HG02763 (cell line): ENCODE measurements at regions not wholly inside any gene's neighbourhood (a gene's known extent, or its start where the extent isn't known, plus 50 kb on each side); places are given as distances from the start of the nearest gene placed in this dataset.
"Not testable (repeated sequence)": the region's sequence is repeated elsewhere in the genome, so short reads cannot be mapped to it uniquely, and the experiment has no call there.

Source experiments
- ATAC-seq: cut with Tn5 transposase; IDR thresholded peaks from one replicate; pipeline ENCODE4 v1.9.1; 2021; ENCODE audit warnings: mild to moderate bottlenecking, moderate library complexity; ENCODE audit not compliant: unreplicated experiment

- no peak for ATAC-seq
Observed at GRCh38 chr5:124892185-124892848, 145.9 kb upstream of the ZNF608 start.

- no peak for ATAC-seq
Observed at GRCh38 chr5:124894541-124894940, 148.1 kb upstream of the ZNF608 start.

GRCh38 chr5:124895236-124895635 is 148.8 kb upstream of the ZNF608 start:
- no peak for ATAC-seq

GRCh38 chr5:124901081-124901480 is 154.6 kb upstream of the ZNF608 start:
- no peak for ATAC-seq

DNA sequence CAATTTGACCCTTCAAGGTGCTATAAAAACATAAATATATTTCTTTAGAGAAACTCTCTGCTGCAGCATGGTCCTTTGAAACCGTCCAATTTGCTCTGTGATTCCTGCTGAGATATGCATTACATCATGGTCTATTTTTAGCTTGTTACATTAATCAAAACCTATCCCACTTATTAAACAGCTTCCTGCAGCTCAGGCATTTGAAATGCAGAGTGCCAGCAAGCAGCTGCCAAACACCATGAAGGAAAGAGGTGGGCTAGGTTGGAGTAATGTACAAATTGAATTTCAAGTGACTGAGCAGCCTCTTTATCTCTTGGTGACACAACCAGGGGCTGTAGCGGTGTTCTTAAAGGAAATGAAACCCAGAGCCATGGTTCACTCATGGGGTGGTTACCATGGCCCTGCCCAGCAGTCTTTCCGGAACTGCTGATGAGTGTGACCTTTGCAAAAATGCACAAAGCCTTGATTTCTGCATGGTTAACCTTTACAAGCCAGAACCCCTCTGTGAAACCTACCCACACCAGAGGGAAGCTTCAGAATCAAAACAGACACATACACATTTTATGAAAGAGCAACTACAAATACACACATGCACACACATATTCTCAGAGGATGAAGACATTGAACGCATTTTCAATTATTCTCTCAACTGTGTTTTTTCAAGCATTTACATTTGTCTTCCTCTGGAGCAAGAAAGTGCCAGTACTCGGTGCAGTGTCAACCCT is 155.8 kb upstream of the ZNF608 start:
- ATAC-seq: peak; percentile 100

GRCh38 chr5:124905256-124906130 is 159.1 kb upstream of the ZNF608 start:
- no peak for ATAC-seq

DNA sequence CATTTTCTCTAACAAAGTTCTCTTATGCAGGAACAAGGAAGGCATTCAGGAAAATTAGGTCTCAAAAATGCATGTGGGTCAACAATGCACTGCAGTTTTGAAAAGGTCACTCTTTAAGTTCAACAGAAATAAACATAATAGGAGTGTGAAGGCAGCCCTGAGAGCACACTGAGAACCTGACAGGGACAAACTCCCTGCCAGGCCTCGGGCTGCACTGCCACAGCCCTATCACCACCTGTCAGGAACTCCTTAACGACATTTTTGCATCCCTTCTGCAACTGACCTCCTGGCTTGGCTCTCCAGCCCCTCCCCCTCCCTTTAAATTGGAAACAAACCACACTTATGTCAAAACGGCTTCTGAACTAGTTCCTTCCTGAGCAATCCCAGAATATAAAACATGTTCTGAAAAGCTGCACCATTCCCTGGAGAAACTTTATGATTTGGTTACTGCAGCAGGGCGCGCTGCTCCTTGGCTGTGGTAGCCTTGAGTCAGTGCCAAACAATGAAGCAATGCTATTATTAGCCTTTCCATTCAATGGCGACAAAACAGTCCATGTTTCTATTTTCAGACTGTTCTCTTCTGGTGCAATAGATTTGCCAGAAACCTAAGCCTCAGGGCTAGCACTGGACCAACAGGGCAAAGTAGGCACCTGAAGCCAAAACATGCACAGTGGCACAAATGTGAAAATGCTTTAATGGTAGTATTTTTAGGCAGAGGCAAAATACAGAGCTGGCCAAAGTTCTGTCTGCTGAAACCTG is 160.1 kb upstream of the ZNF608 start:
- no peak for ATAC-seq

- no peak for ATAC-seq
Observed at GRCh38 chr5:124907098-124907644, 160.7 kb upstream of the ZNF608 start.

DNA sequence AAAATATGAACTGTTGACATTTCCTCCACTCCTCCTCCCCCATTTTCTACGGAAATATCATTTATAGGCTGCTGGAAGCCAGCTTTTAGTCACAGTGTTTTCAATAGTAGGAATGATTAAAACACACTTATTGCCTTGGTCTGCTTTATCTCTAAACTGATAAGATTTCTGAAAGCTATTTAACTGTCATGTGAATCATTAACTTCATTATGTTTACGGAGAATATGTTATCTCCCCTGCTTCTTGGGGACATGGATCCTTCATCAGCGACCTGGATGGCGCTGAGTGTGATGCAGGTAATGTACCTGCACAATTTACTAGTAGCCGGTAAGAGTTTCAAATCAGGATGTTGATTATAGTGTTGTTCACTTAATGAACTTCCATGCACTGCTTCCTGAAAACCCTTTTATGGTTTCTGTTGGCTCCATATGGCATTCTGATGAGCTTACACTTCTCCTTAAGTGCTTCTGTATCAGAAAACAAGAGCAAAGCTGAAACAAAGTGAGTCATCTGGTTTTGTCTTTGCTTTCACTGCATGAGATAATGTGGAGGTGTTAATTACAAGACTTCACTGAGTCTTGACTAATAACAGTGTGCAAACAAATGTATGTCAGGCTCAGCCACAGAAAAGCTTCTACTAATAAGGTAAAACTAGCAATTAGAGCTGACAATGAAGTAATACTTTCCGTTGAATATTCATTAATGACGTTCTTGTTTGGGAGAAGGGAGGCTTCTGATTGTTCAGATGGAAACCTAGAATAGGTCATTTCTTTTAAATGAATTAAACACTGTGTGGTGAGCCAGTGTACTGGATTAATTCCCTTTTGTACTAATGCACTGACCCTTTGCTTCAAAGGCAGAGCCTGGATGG is 162.4 kb upstream of the ZNF608 start:
- peak; percentile 75 for ATAC-seq

DNA sequence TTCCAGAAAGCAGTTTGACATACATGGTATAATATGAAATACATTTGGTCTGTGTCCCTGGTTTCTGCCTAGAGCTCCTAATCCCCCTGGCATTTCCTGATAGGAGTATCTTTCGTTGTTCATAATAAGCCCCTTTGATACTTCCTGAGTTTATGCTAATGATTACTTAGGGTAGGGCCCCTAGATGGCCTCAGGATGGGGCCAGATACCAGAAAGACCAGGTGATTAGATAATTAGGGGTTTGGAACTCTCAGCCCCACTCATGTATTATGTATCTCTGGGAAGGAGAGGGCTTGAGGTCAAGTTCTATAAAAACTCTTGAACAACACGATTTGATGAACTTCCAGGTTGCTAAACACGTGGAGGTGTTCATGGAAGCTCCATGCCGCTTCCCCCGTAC is 163.3 kb upstream of the ZNF608 start:
- ATAC-seq: no peak

DNA sequence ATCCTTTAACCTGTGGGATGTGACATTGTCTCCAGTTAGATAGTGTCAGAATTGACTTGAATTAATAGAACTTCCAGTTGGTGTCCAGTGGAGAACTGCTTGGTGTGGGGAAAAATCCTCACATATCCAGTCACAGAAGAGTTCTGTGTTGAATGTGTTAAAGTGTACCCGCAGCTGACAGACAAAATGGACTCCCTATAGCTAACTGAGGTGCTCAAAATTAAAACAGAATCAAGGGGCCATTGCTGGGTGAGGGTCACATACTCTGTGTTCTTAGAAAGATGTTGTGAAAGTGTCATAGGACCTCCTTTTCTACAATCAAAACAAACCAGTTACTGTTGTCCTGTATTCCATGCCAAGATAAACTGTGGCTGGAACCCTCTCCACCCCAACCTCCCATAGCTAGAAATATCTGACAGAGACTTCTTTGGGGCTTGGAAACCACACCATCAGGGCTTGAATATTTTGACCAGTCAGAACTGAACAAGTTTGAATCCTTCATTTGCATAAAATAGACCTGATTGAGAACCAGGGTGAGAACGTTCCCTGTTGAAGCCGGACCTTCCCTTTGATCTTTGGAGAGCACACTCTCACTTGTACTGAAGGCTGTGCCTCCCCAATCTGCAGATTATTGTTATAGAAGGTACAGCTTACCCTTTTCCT is 164.0 kb upstream of the ZNF608 start:
- ATAC-seq: no peak

GRCh38 chr5:124912638-124913328 is 166.3 kb upstream of the ZNF608 start:
- no peak for ATAC-seq

- no peak for ATAC-seq
Observed at GRCh38 chr5:124913329-124913653, 166.9 kb upstream of the ZNF608 start.

DNA sequence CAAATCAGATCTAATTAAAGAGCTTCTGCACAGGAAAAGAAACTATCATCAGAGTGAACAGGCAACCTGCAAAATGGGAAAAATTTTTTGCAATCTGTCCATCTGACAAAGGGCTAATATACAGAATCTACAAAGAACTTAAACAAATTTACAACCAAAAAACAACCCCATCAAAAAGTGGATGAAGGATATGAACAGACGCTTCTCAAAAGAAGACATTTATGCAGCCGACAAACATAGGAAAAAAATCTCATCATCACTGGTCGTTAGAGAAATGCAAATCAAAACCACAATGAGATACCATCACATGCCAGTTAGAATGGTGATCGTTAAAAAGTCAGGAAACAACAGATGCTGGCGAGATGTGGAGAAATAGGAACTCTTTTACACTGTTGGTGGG is 169.9 kb upstream of the ZNF608 start:
- not testable (repeated sequence) for ATAC-seq

- no peak for ATAC-seq
Observed at GRCh38 chr5:124918618-124919017, 172.2 kb upstream of the ZNF608 start.

GRCh38 chr5:124919076-124919475 is 172.6 kb upstream of the ZNF608 start:
- no peak for ATAC-seq

GRCh38 chr5:124919747-124920525 is 173.5 kb upstream of the ZNF608 start:
- no peak for ATAC-seq
